Hepatic stellate cell (primary cell): ENCODE measurements at regions not wholly inside any gene's neighbourhood (a gene's known extent, or its start where the extent isn't known, plus 50 kb on each side); places are given as distances from the start of the nearest gene placed in this dataset.
A peak's percentile ranks its signal among the peaks of the same experiment; 100 is the strongest.

ENCODE experiments used
- DNase-seq: peaks from one replicate; pipeline ENCODE4 v3.0.0; 2011; ENCODE audit warnings: low spot score

DNA sequence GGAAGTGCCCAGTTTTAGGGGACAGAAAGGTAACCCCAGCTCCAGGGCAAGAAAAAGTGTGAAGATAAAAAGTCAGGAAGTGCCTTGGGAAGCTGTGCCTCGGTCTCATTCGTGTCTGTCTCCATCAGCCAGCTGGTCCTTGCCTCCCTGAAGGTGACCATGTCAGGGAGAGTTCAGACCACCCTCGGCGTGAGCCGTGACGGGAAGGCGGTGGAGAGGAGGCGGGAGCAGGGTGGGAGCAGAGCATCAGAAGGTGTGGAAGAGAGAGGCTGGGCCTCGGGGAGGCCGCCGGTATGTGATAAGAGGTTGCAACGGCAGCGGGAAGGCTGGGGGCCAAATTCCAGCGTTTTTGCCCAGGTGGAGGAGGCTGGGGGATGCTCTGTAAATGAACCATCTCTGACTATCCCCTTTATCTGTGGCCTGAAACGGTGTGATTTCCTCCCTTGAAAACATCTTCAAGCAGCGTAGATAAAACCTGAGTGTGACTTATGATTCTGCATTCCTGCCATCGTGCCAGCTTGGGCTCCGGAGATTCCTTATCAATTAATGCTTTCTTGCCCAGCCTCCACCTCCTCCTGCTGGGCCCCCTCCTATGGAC, 251.8 kb downstream of the IRF8 start:
- no peak for DNase-seq

DNA sequence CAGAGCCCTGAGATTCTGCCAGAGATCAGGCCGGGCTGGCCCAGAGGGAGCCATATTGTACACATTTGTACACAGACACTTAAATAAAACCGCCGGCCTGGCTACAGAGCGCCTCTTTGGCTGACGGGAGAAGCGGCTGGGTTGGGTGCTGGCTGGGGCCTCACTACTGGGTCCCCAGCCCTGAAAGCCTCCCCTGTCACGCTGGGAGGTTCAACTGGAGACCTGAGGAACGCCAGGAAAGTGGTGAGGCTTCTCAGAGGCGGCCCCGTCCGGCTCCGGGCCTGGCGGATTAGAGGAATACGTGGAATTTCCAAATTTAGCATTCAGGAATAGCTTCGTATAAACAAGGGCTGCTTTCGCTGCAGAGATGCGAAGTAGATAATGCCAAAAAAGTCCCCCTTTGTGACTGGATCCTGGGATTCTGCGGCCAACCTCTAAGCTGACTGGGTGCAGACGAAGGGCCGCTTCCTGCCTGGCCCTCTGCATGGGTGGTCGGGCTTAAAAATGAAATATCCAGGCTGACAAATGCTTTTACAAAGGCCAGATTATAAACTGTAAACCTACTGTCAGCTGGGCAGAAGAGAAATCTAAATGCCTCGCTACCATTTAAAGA, 252.4 kb downstream of the IRF8 start:
- no peak for DNase-seq

DNA sequence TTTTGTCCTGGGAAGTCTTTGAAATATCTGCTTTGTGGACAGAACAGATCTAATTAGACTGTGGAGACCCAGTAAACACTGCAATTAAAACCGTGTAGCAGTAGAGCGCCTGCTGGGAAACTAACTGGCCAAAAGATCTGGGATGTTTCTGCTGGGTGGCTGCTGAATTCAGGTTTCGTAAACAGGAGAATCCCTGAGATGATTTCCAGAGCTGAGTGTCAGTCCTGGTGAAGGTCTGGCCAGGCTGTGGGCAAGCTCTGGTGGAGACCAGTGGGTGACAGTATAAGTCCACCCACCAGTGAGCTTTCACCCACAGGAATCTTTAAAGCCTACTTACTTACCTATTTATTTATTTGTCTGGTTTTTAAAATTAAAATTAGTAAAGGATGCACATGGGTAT, 257.2 kb downstream of the IRF8 start:
- DNase-seq, result no peak

DNA sequence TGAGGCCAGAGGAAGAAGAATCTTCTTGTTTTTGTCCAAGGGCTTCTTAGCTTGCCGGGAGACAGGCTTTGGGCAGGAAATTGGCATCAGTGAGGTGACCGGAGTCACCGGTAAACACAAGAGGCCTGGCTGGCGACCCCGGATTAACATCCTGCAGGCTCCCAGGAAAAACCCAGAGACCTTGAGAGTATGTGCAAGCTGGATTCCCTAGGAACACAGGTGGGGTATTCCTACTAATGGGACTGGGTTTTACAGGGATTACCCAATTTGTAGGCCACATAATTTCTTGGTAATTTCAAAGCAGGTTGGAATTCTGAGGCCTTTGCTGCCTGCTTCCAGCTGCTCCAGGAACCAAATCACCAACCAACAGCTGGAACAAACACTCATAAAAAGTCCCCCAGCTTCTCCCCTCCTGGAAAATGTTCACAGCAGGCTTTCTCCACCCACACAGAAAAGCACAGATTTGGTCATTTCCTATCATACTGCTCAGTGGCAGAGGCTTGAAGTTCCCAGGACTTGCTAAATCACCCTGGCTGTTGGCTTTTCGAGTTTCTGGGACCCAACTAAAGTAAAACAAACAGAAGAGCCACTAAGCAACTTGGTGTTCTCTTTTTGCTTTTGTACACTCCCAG, 258.8 kb downstream of the IRF8 start:
- DNase-seq, result no peak

DNA sequence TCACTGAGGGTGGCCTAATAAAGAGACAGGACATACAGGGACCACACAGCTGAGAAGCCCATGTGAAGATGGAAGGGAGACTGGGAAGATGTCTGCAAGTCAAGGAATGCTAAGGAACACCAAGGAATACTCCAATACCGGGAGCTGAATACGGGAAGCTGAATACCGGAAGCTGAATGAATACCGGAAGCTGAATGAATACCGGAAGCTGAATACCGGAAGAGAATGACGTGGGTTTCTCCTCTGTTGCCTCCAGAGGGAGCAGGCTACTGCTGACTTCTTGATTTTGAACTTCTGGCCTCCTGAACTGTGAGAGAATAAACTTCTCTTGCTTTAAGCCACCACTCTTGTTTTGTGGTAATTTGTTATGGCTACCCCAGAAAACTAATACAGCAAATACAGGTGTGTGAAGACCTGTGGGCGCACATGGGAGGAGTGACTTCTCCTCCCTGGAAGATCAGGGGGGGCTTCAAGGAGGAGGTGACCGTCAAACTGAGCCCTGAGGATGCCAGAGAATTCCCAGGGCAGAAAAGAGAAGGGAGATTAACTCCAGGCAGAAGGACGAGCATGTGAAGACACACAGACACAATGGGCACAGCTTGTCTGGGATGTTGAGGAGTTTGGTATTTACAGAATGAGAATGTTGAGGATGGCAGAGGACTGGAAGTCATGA, 259.9 kb downstream of the IRF8 start:
- no peak for DNase-seq

DNA sequence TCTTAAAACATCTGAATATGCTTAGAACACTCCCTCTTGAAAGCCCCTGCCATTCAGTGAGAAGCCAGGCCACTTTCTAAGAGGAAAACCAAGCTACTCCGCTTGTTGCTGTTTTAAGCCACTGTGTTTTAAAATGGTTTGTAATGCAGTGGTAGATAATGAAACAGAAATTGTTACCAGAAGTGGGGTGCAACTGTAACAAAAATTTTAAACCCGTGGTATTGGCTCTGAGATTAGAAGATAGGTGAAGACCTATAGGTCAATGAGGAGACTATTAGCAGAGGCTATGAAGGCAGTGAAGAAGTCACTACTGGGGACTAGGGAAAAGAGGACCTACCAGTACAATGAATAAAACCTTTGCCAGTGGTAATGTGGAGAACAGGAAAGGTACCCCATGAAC, 266.5 kb downstream of the IRF8 start:
- no peak for DNase-seq

DNA sequence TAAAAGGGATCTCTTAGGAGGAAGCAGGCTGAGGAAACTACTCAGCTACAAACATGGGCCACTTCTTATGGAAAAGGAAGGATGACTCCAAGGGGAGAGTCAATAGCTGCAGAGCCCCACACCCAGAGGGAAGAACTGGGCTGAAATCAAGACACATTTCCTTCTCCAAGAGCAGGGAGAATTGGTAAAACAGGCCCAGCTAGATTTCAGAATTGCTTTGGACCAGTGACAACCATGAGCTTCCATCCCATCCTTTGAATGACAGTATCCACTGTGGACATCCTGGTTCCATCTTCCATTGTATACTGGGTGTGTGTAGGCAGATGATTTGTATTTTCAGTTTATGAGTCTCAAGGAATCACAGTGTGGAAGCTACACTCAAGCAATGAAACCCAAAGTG, 267.5 kb downstream of the IRF8 start:
- no peak for DNase-seq

DNA sequence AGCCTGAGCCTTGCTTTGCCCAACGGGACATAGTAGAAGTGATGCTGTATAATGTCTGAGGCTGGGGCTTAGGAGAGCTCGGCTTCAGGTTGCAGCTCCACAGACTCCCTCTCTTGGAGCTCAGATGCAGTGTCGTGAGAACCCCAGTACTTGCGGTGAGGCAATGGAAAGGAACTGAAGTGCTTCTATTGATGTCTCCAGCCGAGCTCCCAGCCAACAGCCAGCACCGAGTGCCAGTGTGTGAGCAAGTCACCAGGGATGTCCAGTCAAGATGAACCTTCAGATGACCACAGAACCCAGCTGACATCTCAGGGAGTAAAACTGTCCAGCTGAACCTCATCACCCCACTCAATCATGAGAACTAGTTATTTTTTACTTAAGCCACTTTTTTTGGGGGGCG, 268.1 kb downstream of the IRF8 start:
- no peak for DNase-seq

DNA sequence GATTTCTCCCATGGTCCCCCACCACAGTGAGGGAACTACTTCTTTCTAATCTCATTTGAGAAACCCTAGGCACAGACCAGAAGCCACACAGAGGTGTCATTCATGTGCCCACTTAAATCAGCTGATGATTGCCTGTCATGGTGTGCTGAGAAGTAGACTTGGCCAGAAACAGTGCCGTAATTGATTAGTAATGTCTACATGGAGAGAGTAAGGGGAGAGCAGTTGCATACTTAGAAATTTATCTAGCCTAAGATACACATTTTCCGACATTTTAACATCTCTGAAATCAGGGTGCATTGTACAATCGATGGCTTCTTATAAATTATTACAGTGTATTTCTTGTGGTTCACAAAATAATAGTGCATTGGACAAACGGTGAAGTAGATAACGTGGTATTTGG, 271.8 kb downstream of the IRF8 start:
- no peak for DNase-seq

DNA sequence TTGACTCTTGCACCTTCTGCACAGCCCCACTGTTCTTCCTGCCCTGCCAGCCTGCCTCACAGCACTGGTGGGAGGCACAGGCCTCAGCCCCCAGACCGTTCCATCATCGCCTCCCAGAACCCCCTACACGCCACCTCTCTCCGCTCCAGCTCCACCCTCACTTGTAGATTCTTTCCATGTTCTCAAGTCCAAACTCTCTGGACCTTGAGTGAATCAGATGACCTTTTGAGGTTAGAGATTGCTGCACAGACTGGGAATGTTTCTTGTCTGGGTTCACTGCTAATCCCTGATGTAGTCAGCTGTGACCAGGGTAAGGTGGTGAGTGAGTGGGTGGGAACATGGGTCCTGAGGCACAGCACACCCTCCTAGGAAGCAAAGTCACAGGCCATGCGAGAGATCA, 272.4 kb downstream of the IRF8 start:
- DNase-seq, result peak; percentile 73

DNA sequence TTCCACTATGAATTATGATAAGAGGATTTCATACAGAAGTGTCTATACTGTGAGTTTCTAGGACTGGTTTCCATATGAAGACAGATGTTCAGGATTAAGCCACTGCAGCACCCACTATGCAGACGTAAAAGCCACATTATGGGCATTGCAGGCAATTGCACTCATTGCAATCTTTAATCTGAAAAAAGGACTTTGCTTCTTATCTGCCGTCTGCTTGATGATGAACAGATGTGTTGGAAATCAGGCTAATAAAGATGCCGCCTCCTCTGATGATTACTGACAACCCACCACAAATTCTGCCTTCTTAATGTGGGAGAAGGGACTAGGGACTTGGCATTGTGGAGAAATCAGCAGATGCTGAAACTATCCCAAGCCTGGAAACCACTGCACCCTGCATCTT, 276.9 kb downstream of the IRF8 start:
- DNase-seq, result no peak

DNA sequence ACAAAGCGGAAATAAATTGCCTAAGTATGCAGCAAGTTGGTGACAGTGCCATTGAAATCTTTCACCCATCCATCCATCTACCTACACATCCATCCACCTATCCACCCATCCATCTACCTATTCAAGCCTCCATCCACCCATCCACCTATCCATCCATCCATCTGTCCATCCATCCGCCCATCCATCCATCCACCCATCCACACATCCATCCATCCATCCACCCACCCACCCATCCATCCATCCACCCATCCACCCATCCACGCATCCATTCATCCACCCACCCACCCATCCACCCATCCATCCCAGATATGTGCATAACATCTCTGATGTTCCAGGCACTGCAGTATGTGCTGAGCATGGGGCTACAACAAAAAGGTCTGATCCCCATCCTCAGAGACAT, 277.5 kb downstream of the IRF8 start:
- DNase-seq, result no peak

DNA sequence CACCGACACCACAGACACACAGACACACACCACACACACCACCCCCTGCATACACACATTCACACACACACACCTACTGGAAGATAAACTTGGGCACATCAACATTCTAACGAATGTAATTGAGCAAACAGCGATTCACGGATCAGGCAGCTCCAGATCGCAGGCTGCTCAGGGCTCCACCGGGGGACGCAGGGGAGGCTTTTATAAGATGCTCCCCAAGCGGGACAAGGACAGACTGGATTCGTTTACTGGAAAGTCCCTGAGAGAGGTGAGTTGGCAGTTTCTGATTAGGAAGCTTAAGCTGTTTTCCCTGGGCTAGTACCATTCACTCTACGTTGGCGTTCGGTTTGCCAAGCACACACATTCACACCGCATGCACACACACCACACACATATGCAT, 281.3 kb downstream of the IRF8 start:
- DNase-seq, result no peak

DNA sequence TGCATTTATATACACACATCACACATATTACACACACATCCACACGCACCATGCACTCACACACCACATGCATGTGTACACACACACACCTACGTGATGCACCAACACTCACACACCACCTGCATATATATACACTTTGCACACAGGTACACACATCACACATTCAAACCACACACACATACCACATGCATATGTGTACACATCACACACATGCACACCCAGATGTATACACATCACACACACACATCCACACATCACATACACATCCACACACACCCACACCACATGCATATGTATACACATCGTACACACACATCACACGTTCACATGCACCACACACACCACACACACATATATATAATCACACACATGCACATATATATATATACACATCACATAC, 281.8 kb downstream of the IRF8 start:
- no peak for DNase-seq

DNA sequence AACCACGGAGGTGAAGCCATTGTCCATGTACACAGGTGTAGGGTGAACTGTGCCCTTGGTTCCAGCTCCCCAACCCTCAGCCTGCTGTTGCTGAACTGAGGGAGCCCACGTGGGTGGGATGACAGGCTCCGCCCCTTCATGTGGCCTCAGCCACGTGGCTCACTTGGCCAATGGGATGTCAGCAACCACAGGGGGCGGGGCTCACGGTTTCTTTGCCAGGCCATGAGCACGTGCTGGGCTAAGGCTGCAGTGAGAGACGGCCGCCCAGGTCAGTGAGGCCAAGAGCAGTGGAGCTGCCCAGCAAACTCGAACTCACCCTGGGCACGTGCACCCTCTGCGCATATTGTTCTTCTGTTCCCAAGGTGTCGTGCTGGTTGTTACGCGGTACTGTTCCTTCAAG, 282.6 kb downstream of the IRF8 start:
- DNase-seq, result no peak

DNA sequence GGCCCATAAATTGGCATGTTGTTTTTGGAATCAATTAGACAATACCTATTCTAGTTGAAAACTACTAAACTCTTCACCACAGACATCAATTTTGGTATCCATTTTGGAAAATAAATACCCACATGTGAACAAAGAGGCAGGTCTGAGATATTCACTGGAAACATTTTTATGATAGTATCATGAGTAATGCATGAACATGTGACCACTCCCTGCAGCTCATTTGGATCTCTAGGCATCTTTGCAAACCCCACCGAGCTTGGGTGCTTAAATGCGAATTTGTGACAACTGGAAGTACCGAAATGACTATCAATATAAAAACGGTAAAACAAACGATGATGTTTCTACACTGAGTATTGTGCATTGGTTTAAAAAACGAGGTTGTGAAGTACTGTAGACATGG, 285.2 kb downstream of the IRF8 start:
- no peak for DNase-seq

DNA sequence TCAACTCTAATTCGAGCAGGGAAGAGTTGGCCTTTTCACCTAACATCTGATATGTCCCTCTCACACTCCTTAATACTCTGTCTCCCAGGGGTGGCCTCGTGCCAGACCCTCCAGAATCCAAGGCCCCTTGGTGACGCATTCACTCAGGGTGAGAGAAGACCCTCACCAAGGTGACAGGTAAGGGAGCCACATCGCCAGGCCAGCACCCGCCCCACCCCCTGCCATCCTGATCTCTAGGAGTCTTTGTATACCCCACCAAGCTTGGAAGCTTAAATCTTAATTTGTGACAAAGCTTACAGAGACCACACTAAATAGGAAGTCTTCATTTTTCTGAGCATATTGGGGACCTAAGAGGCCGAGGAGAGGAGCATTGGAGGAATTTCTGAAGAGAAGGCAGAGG, 286.1 kb downstream of the IRF8 start:
- no peak for DNase-seq

DNA sequence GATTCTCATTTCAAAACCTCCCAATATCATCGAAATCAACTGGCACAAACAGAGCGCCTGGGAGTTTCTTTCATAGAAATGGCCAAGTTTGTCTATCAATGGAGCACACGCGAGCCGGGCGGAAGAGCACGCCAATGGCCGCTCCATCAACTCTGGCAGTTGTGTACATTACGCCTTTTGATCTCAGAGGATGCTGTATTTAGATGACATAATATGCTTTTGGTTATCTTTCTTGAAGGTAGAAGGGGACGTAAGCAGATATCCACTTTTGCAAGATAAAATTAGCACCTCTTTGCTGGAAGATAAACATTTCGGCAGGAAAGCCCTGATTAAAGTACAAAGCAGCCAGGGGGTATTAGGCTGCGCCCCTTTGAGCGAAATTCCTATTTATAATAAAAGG, 287.4 kb downstream of the IRF8 start:
- DNase-seq, result no peak

DNA sequence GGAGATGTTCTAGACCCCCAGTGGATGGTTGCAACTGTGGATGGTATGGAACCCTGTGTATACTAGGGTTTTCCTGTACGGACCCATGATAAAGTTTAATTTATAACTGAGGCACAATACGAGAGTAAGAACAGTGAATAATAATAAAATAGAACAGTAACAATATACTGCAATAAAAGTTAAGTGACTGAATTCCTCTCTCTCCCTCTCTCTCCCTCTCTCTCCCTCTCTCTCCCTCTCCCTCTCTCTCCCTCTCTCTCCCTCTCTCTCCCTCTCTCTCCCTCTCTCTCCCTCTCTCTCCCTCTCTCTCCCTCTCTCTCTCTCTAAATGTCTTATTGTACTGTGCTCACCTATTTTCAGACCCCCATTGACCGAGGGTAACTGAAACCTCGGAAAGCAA, 291.0 kb downstream of the IRF8 start:
- DNase-seq, result no peak

DNA sequence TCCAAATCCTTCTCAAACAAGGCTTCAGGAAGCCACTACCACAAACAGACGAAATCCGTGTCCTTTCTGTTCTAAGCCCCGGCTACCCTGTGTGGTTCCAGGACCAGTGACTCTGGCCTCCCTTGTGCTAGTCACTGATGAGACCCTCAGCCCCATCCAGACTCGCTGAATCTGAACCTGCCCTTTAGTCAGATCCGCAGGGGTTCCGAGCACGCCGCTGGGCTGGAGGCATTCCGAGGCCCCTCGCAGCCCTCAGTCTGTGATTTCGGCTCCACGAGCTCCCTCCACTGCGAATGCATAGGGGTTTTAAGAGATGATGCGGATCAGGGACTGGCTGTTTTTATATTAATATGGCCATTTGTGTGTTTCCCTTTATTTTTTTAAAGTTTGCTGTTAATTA, 292.7 kb downstream of the IRF8 start:
- no peak for DNase-seq

DNA sequence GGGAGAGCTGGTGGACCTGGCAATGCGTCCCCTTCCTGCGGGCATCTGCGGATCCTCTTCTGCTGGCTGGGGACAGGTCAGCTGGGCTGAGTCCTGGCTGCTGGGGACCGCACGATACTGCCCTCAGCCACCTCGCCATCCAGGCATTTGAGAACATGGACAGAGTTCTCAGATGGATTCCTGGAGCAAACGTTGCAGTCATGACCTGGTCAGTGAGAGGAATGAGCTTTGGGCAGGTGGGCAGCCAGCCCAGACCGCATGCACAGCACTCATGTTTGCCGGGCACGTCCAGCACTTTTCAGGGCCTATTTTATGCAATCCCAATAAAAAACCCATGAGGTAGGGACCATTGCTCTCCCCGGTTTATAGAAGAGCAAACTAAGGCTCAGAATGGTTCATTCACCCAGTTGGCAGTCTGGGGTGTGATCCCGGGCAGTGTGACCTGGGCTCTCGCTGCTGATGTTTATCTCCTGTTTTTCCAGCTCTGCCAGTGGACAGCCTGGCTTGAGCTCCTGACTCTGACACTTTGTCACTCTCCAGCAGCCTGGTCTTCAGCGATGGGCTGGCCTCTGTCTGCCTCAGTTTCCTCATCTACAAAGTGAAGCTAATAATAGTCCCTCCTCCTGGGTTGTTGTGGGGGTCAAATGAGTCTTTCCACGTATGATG, 294.7 kb downstream of the IRF8 start:
- no peak for DNase-seq

DNA sequence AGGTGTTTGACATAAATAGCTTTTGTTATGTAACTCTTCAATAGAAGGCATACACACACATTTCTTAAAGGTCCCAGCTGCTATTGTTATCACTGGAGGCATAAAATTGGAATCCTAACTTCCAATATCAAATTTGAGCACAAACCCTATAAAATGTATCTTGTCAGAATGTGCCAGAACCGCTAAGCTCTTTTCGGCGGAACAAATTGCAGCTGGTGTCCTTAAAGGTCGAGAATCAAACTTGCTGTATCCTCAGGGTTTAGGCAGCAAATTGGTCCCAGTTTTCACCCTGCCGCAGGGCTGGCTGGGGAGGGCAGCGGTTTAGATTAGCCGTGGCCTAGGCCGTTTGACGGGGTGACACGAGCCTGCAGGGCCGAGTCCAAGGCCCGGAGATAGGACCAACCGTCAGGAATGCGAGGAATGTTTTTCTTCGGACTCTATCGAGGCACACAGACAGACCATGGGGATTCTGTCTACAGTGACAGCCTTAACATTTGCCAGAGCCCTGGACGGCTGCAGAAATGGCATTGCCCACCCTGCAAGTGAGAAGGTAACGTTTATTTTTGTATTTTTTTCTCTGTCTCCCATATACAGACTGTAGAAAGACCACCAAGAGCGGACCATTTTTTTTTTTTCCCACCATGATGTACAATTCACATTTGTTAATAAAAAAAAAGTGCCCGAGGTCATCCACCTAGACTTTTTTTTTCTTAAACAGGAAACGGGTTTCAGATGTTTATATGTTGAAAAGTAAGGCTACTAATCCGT, 297.1 kb downstream of the IRF8 start:
- DNase-seq, result no peak
